Activated B cell treated with CpG ODN at 0.5 μM for 24 hours (primary cell): ENCODE measurements at regions not wholly inside any gene's neighbourhood (a gene's known extent, or its start where the extent isn't known, plus 50 kb on each side); places are given as distances from the start of the nearest gene placed in this dataset.

Experiments used
- ATAC-seq: fragments of 200-7000 bp; cut with Tn5 transposase; one replicate; pipeline ENCODE4 v1.10.0; 2021; ENCODE audit warnings: low read depth, mild to moderate bottlenecking, moderate library complexity
- CTCF ChIA-PET: fragments of 350-600 bp; sonication (Branson Sonifier 250); formaldehyde crosslinking; loops from one replicate; lab custom pipeline; 2021; ENCODE audit warnings: antibody characterized with exemption; lab: Charles Lee
- POLR2A ChIA-PET: fragments of 350-600 bp; sonication (Branson Sonifier 250); formaldehyde crosslinking; loops from one replicate; lab custom pipeline; 2021; ENCODE audit warnings: antibody characterized with exemption; lab: Charles Lee
- DNase-seq: peaks from one replicate; pipeline ENCODE4 v3.0.0; 2022
- H3K27ac Mint-ChIP-seq: one replicate; pipeline ENCODE4 v1.8.0; 2020; ENCODE audit warnings: mixed read lengths
- H3K27me3 Mint-ChIP-seq: one replicate; pipeline ENCODE4 v1.8.0; 2021; ENCODE audit warnings: mixed read lengths
- H3K36me3 Mint-ChIP-seq: one replicate; pipeline ENCODE4 v1.8.0; 2021; ENCODE audit warnings: low read depth, mixed read lengths
- H3K4me1 Mint-ChIP-seq: one replicate; pipeline ENCODE4 v1.8.0; 2021; ENCODE audit warnings: mixed read lengths
- H3K4me3 Mint-ChIP-seq: one replicate; pipeline ENCODE4 v1.8.0; 2020; ENCODE audit warnings: mild to moderate bottlenecking, mixed read lengths
- H3K9me3 Mint-ChIP-seq: one replicate; pipeline ENCODE4 v1.8.0; 2020; ENCODE audit warnings: mixed read lengths
- intact Hi-C: fragments of 100-400 bp; cut with micrococcal nuclease; formaldehyde crosslinking; loops from one replicate; pipeline ENCODE4 v1.15.1; 2024
- TF ChIP-seq, protein P1 (sequence below): fragments of 200-600 bp; IDR thresholded peaks from one replicate; pipeline ENCODE4 v1.8.0; 2022; ENCODE audit warnings: antibody characterized with exemption, mild to moderate bottlenecking

DNA sequence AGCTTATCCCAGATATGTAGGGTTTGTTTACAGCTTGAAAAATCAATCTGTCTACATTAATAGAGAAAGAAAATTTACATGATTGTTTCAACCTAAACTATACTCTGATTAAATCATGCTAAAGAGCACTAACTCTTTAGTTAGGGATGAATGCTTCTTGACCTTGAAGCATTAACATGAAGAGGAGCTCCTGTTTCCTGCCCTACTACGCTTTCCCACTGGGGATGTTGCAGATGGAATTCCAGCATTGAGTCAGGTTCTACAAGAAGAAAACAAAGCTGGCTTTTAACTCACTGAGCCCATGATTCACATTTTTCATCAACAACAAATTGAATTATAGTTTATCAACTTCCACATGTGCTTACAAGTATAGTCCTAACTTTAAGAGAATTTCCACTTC is 471.3 kb downstream of the TMEM232 start:
- TF ChIP-seq, protein P1, sequence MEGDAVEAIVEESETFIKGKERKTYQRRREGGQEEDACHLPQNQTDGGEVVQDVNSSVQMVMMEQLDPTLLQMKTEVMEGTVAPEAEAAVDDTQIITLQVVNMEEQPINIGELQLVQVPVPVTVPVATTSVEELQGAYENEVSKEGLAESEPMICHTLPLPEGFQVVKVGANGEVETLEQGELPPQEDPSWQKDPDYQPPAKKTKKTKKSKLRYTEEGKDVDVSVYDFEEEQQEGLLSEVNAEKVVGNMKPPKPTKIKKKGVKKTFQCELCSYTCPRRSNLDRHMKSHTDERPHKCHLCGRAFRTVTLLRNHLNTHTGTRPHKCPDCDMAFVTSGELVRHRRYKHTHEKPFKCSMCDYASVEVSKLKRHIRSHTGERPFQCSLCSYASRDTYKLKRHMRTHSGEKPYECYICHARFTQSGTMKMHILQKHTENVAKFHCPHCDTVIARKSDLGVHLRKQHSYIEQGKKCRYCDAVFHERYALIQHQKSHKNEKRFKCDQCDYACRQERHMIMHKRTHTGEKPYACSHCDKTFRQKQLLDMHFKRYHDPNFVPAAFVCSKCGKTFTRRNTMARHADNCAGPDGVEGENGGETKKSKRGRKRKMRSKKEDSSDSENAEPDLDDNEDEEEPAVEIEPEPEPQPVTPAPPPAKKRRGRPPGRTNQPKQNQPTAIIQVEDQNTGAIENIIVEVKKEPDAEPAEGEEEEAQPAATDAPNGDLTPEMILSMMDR: no peak
- CTCF ChIA-PET: no interaction called here
- DNase-seq (no peak), ATAC-seq (no peak)
- H3K4me3 Mint-ChIP-seq: no peak overlapping the region
- H3K9me3 Mint-ChIP-seq: no peaks in the 10 kb centered on the region
- H3K4me1 Mint-ChIP-seq: no peaks in the 10 kb centered on the region
- no peaks in the 10 kb centered on the region for H3K27me3 Mint-ChIP-seq
- POLR2A ChIA-PET: no interaction called here
- intact Hi-C loops: no loop called here
- no peaks in the 10 kb centered on the region for H3K36me3 Mint-ChIP-seq
- H3K27ac Mint-ChIP-seq: no peak overlapping the region

DNA sequence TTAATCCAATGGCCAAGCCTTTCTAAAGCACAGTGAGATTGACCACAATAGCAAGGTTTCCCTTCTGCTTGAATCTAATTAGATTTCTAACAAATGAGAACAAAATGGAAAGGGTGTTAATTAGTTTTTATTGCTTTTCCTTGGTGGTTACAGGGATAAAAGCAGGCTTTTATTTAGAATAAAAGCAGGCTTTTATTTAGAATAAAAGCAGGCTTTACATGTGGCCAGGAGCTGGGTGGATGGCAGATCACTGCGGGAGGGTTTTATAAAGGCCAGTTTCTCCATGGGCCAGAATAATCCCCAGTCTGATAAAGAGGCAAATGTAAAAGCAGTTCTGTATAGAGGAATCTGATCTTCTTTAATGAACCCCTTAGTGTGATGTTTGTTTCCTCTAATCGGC is 470.2 kb downstream of the TMEM232 start:
- ATAC-seq (no peak), DNase-seq (no peak)
- POLR2A ChIA-PET: no interaction called here
- no peaks in the 10 kb centered on the region for H3K4me1 Mint-ChIP-seq
- CTCF ChIA-PET: no interaction called here
- intact Hi-C loops: no loop called here
- no peaks in the 10 kb centered on the region for H3K27me3 Mint-ChIP-seq
- H3K9me3 Mint-ChIP-seq: no peaks in the 10 kb centered on the region
- H3K27ac Mint-ChIP-seq: no peak overlapping the region
- no peaks in the 10 kb centered on the region for H3K36me3 Mint-ChIP-seq
- TF ChIP-seq, protein P1: no peak
- H3K4me3 Mint-ChIP-seq: no peak overlapping the region

DNA sequence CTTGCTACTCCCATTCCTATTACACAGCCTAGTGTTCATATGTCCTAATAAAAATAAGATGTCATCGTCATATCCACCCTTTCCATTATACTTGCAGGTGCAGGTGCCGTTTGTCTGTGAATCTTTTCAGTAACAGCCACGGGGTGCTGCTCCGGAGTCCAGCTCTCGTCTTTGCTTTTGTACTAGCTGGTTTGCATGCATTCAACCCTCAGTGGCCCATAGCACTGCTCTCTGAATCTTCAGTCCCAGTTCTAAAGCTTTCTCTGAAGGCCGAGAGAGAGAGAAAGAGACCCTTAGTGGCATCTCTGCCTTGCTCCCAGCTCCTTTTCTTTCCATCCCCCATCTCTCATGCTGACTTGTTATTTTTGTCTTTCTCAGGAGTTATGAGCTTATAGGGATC is 468.5 kb downstream of the TMEM232 start:
- no peak for ATAC-seq
- H3K4me1 Mint-ChIP-seq: no peaks in the 10 kb centered on the region
- POLR2A ChIA-PET: no interaction called here
- no peak for DNase-seq
- no peaks in the 10 kb centered on the region for H3K27me3 Mint-ChIP-seq
- H3K9me3 Mint-ChIP-seq: no peaks in the 10 kb centered on the region
- no peak overlapping the region for H3K27ac Mint-ChIP-seq
- H3K36me3 Mint-ChIP-seq: no peaks in the 10 kb centered on the region
- CTCF ChIA-PET: no interaction called here
- H3K4me3 Mint-ChIP-seq: no peak overlapping the region
- intact Hi-C loops: no loop called here
- TF ChIP-seq, protein P1: no peak

DNA sequence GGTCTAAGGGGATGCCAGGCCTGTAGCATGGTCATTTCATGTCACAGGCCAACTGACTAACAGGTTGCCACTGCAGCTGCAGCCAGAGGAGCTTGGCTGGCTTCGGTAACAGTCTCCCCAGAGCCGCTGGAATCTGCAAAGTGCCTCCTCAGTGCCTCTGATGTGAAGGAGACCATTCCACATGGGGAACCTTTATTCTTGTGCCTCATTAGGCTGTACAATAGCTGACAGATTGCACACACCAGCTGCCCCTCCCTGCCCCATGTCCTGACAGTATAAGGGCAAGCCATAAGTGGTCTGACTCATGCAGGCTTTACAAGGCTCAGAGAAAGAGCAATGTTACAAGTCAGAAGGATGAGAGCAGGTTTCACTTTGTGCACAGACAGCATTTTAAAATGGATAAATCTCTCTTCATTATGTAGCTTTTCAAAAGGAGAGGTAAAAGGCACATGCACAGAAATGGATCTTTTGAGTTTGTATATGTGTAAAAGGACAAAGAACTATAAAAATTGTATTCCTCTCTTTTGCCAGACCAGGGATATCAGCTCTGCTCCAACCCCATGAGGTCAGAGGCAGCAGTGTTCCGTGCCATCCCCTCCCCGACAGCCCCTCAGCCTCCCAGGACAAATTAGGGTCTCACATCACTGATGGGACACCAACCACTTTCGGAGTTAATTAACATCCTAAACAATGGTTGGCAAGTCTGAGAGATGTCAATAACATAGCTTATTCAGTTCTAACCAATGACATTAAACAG is 467.8 kb downstream of the TMEM232 start:
- no peak for ATAC-seq
- ChIA-PET POLR2A (no interaction called here), CTCF (interaction anchor here (0.7 kb wide), 1 partner anchor 37 kb away, joined by 3 read pairs; no protein-coding TSS in a partner anchor)
- TF ChIP-seq, protein P1: no peak
- H3K36me3 Mint-ChIP-seq: no peaks in the 10 kb centered on the region
- no peaks in the 10 kb centered on the region for H3K27me3 Mint-ChIP-seq
- H3K9me3 Mint-ChIP-seq: no peaks in the 10 kb centered on the region
- H3K4me3 Mint-ChIP-seq: no peak overlapping the region
- no peaks in the 10 kb centered on the region for H3K4me1 Mint-ChIP-seq
- no peak for DNase-seq
- intact Hi-C loops: no loop called here
- no peak overlapping the region for H3K27ac Mint-ChIP-seq

DNA sequence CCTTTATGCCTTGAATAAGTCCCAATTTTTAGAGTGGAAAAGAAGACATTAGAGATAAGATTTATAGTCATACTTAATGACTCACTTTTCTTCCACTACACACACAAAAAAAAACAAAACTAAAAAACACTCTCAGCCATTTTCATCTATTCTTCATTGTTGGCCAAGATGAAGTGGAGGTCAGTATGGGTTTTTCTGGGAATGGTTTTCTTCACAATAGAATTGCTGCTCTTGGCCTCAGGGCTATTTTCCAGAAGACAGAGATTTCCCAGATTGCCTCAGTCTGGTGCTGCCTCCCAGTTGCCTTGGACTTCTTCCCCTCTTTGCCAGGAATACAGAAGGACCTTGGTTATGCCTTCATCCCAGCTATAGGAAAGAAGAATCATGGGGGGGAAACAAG is 463.7 kb downstream of the TMEM232 start:
- CTCF ChIA-PET: no interaction called here
- H3K27ac Mint-ChIP-seq: no peak overlapping the region

More for the DNA sequence above, 463.7 kb downstream of the TMEM232 start:
- ATAC-seq: no peak
- H3K9me3 Mint-ChIP-seq: peaks cover 2% of the 10 kb centered on the region
- no peaks in the 10 kb centered on the region for H3K36me3 Mint-ChIP-seq
- H3K4me1 Mint-ChIP-seq: no peaks in the 10 kb centered on the region
- no peaks in the 10 kb centered on the region for H3K27me3 Mint-ChIP-seq
- TF ChIP-seq, protein P1: no peak
- POLR2A ChIA-PET: no interaction called here
- DNase-seq: no peak
- H3K4me3 Mint-ChIP-seq: no peak overlapping the region
- intact Hi-C loops: no loop called here
